Ishikawa (cell line): ENCODE measurements at regions not wholly inside any gene's neighbourhood (a gene's known extent, or its start where the extent isn't known, plus 50 kb on each side); places are given as distances from the start of the nearest gene placed in this dataset.

Experiments used
- EP300 ChIP-seq: IDR thresholded peaks from 2 replicates; pipeline ENCODE4 v1.6.1; 2012; ENCODE audit warnings: borderline replicate concordance
- RAD21 ChIP-seq: IDR thresholded peaks from 2 replicates; pipeline ENCODE4 v1.6.1; 2012; ENCODE audit warnings: low read depth
- TF ChIP-seq, protein P1 (sequence below): IDR thresholded peaks from 2 replicates; pipeline ENCODE4 v1.6.1; 2012; ENCODE audit warnings: low read depth, mild to moderate bottlenecking
- TF ChIP-seq, protein P2 (sequence below): IDR thresholded peaks from 2 replicates; pipeline ENCODE4 v1.6.1; 2012

DNA sequence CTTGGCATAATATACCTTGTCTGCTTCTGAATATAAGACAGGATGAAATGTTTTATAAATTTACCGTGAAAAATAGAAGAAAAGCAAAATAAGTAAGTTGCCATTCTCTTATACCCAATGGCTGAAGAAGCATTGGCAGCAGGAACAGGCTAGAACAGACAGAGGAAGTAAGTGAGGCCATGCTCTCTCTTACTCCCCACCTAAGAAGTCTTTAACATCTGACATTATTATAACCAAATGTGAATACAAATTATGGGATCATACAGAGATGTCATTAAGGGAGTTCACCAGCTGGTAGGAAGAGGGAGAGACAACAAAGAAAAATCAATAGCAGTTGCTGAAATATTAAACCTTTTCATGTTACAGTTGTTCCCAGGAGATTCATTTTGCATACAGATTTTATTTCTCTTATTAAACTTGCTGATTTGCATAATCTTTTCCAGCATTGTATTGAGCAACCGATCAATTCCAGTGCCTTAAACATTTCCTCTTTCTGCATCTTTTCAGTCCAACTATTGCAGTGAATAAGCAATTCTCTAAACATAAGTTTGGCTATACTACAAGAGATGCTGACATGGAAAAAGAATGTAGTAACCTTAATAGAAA is 270.6 kb downstream of the SLC6A15 start:
- no peak for TF ChIP-seq EP300
- TF ChIP-seq, protein P1, sequence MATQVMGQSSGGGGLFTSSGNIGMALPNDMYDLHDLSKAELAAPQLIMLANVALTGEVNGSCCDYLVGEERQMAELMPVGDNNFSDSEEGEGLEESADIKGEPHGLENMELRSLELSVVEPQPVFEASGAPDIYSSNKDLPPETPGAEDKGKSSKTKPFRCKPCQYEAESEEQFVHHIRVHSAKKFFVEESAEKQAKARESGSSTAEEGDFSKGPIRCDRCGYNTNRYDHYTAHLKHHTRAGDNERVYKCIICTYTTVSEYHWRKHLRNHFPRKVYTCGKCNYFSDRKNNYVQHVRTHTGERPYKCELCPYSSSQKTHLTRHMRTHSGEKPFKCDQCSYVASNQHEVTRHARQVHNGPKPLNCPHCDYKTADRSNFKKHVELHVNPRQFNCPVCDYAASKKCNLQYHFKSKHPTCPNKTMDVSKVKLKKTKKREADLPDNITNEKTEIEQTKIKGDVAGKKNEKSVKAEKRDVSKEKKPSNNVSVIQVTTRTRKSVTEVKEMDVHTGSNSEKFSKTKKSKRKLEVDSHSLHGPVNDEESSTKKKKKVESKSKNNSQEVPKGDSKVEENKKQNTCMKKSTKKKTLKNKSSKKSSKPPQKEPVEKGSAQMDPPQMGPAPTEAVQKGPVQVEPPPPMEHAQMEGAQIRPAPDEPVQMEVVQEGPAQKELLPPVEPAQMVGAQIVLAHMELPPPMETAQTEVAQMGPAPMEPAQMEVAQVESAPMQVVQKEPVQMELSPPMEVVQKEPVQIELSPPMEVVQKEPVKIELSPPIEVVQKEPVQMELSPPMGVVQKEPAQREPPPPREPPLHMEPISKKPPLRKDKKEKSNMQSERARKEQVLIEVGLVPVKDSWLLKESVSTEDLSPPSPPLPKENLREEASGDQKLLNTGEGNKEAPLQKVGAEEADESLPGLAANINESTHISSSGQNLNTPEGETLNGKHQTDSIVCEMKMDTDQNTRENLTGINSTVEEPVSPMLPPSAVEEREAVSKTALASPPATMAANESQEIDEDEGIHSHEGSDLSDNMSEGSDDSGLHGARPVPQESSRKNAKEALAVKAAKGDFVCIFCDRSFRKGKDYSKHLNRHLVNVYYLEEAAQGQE = no peak
- TF ChIP-seq, protein P2, sequence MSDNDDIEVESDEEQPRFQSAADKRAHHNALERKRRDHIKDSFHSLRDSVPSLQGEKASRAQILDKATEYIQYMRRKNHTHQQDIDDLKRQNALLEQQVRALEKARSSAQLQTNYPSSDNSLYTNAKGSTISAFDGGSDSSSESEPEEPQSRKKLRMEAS = no peak
- TF ChIP-seq RAD21 = no peak
